ENCODE measurements at regions not wholly inside any gene's neighbourhood (a gene's known extent, or its start where the extent isn't known, plus 50 kb on each side); places are given as distances from the start of the nearest gene placed in this dataset.

DNA sequence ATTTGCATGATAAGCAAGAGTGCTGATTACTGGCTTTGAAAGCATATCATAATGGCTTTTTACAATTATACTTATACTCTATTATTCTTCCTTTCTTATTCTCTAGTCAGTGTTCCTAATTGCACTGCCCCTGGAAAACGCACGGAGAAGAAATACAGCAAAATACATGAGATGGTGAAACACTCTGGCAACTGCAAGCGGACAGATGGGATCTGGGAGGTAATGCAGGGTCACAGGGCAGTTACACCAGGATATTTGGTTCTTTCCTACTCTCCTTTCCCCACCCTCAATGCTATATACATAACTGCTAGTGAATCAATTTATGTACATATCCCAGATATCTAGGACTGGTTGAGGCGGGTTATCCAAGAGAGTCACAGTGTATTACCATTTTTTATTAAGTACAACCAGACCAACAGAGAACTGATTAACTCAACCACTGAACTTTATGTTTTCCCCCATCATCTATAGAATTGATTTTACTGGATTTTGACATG, 423.7 kb downstream of the ZSWIM6 start:
- no peaks in the 10 kb centered on the region for H3K36me3 Mint-ChIP-seq (ENCODE audit: low read depth)
- no peaks in the 10 kb centered on the region for H3K4me1 Mint-ChIP-seq (ENCODE audit: low read depth)
- no peak for TF ChIP-seq CTCF (IDR thresholded peaks at IDR 0.05)
- intact Hi-C loops (cut with micrococcal nuclease) = no loop called here
- H3K27me3 Mint-ChIP-seq = no peaks in the 10 kb centered on the region
- H3K27ac Mint-ChIP-seq = no peak overlapping the region
- ChIA-PET POLR2A (no interaction called here), CTCF (interaction anchor here (0.8 kb wide), 1 partner anchor 13 kb away, joined by 3 read pairs; no protein-coding TSS in a partner anchor)
- DNase-seq = no peak
- H3K9me3 Mint-ChIP-seq = no peaks in the 10 kb centered on the region
- no peak overlapping the region for H3K4me3 Mint-ChIP-seq
- no peak for ATAC-seq

- DNase-seq (no peak), ATAC-seq (no peak)
- no peak for TF ChIP-seq CTCF (IDR thresholded peaks at IDR 0.05)
- intact Hi-C loops (cut with micrococcal nuclease) = no loop called here
- Mint-ChIP-seq H3K27ac (no peak overlapping the region), H3K36me3 (ENCODE audit: low read depth) (no peaks in the 10 kb centered on the region), H3K4me3 (no peak overlapping the region), H3K27me3 (no peaks in the 10 kb centered on the region), H3K4me1 (ENCODE audit: low read depth) (no peaks in the 10 kb centered on the region), H3K9me3 (peaks cover 10% of the 10 kb centered on the region)
- ChIA-PET POLR2A (no interaction called here), CTCF (no interaction called here)
These were observed 426.7 kb downstream of the ZSWIM6 start for GRCh38 chr5:61758711-61759110.

DNA sequence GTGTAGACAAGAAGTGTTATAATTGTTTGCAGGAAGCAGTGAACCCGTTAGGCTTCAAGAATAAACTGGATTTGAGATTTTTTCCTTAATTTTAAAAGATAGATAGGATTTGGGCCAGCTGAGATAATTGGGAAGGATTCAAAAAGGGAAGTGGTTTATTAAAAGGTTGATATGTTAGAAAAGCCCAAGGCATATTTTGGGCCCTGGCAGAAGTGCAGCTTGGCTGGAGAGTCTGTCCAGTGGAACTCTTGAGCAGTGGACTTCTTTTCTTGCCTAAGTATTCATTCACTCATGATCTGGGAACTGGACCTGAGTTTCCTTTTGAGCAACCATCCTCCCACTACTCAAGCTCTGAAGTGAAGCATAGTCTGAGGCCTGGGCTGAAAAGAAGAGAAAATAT, 433.4 kb downstream of the ZSWIM6 start:
- no peak overlapping the region for H3K4me3 Mint-ChIP-seq
- H3K27ac Mint-ChIP-seq = no peak overlapping the region
- DNase-seq (no peak), ATAC-seq (no peak)
- peaks cover 10% of the 10 kb centered on the region for H3K9me3 Mint-ChIP-seq
- intact Hi-C loops (cut with micrococcal nuclease) = no loop called here
- no peaks in the 10 kb centered on the region for H3K4me1 Mint-ChIP-seq (ENCODE audit: low read depth)
- no peak for TF ChIP-seq CTCF (IDR thresholded peaks at IDR 0.05)
- peaks cover 8% of the 10 kb centered on the region for H3K27me3 Mint-ChIP-seq
- ChIA-PET POLR2A (no interaction called here), CTCF (interaction anchor here (0.9 kb wide), 1 partner anchor 13 kb away, joined by 3 read pairs; no protein-coding TSS in a partner anchor)
- H3K36me3 Mint-ChIP-seq (ENCODE audit: low read depth) = no peaks in the 10 kb centered on the region

- H3K27me3 Mint-ChIP-seq = peaks cover 8% of the 10 kb centered on the region
- CTCF ChIA-PET = no interaction called here
- no peak for ATAC-seq
- H3K4me1 Mint-ChIP-seq (ENCODE audit: low read depth) = no peaks in the 10 kb centered on the region
- no peaks in the 10 kb centered on the region for H3K36me3 Mint-ChIP-seq (ENCODE audit: low read depth)
- TF ChIP-seq CTCF (IDR thresholded peaks at IDR 0.05) = no peak
- intact Hi-C loops (cut with micrococcal nuclease) = no loop called here
- no peak for DNase-seq
- no peak overlapping the region for H3K4me3 Mint-ChIP-seq
- peaks cover 10% of the 10 kb centered on the region for H3K9me3 Mint-ChIP-seq
- H3K27ac Mint-ChIP-seq = no peak overlapping the region
- POLR2A ChIA-PET = no interaction called here
These were observed 434.1 kb downstream of the ZSWIM6 start for GRCh38 chr5:61766141-61766540.

GRCh38 chr5:61767231-61768080, 435.4 kb downstream of the ZSWIM6 start:
- intact Hi-C loops (cut with micrococcal nuclease) = no loop called here
- POLR2A ChIA-PET = no interaction called here
- Mint-ChIP-seq H3K27me3 (peaks cover 8% of the 10 kb centered on the region), H3K36me3 (ENCODE audit: low read depth) (no peaks in the 10 kb centered on the region), H3K9me3 (peaks cover 6% of the 10 kb centered on the region), H3K4me1 (ENCODE audit: low read depth) (no peaks in the 10 kb centered on the region), H3K4me3 (no peak overlapping the region), H3K27ac (no peak overlapping the region)
- ATAC-seq (no peak), DNase-seq (no peak)
- TF ChIP-seq CTCF (IDR thresholded peaks at IDR 0.05) = no peak
- CTCF ChIA-PET = no interaction called here

Data from activated CD8-positive, alpha-beta T cell treated with anti-CD3 and anti-CD28 coated beads for 36 hours (primary cell).